ENCODE measurements at regions not wholly inside any gene's neighbourhood (a gene's known extent, or its start where the extent isn't known, plus 50 kb on each side); places are given as distances from the start of the nearest gene placed in this dataset.

- Histone ChIP-seq H3K4me1 (replicated peaks in 1 of 2; ENCODE audit: control insufficient read depth in 2 of 2, insufficient read depth in 2 of 2, low read length in 2 of 2) (no peaks in the 10 kb centered on the region), H3K4me2 (ENCODE audit: insufficient read depth, low read length) (no peak overlapping the region), H3K27me3 (ENCODE audit: control insufficient read depth in 2 of 2, insufficient read depth in 2 of 2, low read length in 2 of 2) (no peaks in the 10 kb centered on the region), H3K9me1 (ENCODE audit: control insufficient read depth, insufficient read depth, low read length) (no peaks in the 10 kb centered on the region), H3K4me3 (no peak overlapping the region), H3K9ac (ENCODE audit: insufficient read depth in 1 of 2, low read depth in 2 of 2, low read length in 2 of 2) (no peak overlapping the region), H3K79me2 (ENCODE audit: control insufficient read depth, insufficient read depth, low read length) (no peaks in the 10 kb centered on the region), H3K27ac (ENCODE audit: extremely low read depth, low read depth, low read length) (no peak overlapping the region), H4K20me1 (replicated peaks; ENCODE audit: control insufficient read depth, insufficient read depth, low read length) (no peaks in the 10 kb centered on the region), H3K9me3 (replicated peaks; ENCODE audit: control insufficient read depth, insufficient read depth, low read depth, low read length) (no peaks in the 10 kb centered on the region), H2AFZ (ENCODE audit: low read depth, low read length) (no peak overlapping the region), H3K36me3 (ENCODE audit: control insufficient read depth, insufficient read depth, low read length) (no peaks in the 10 kb centered on the region)
- in situ Hi-C loops (cut with MboI) = no loop called here
- BruUV-seq (replicated peaks) = no TSS peak
- FAIRE-seq = no peak
- intact Hi-C loops (cut with micrococcal nuclease) = no loop called here
- WGBS (ENCODE audit: insufficient coverage, low coverage, missing lambda C conversion rate) = 61% methylated on average over 2 of the region's 2 CpGs
- TF ChIP-seq POLR2AphosphoS2 (IDR thresholded peaks at IDR 0.05; ENCODE audit: low read length) (no peak), ZNF280A (IDR thresholded peaks at IDR 0.05; ENCODE audit: low read depth, partially characterized antibody) (no peak), MAX (CRISPR knock-in tag; IDR thresholded peaks at IDR 0.05) (no peak), MITF (IDR thresholded peaks at IDR 0.05) (no peak), TAF15 (IDR thresholded peaks at IDR 0.05; ENCODE audit: low read depth, low read length) (no peak), NFIC (IDR thresholded peaks at IDR 0.05) (no peak), KLF10 (CRISPR knock-in tag; IDR thresholded peaks at IDR 0.05) (no peak), L3MBTL2 (IDR thresholded peaks at IDR 0.05) (no peak), SAP30 (IDR thresholded peaks at IDR 0.05; ENCODE audit: borderline replicate concordance, insufficient read depth, low read depth, low read length, poor library complexity, severe bottlenecking) (no peak), ZNF780A (CRISPR knock-in tag; IDR thresholded peaks at IDR 0.05) (no peak), COPS2 (conservative IDR thresholded peaks at IDR 0.05) (no peak), ATF2 (CRISPR knock-in tag; IDR thresholded peaks at IDR 0.05) (no peak), IRF1 (CRISPR knock-in tag; IDR thresholded peaks at IDR 0.05; ENCODE audit: borderline replicate concordance) (no peak), ZNF444 (CRISPR knock-in tag; IDR thresholded peaks at IDR 0.05) (no peak)
- DNase-seq (ENCODE audit: extremely low read depth in 1 of 4, low spot score in 3 of 4) = no peak
- no peak for ATAC-seq
- ChIA-PET POLR2A (no interaction called here), CTCF (ENCODE audit: low intra/inter-chr PET ratio) (no interaction called here)
Measured at GRCh38 chr1:70659891-70660290, 248.8 kb downstream of the CTH start.

All from K562 (cell line).